Tibial nerve (tissue), 4 donors: ENCODE measurements at regions not wholly inside any gene's neighbourhood (a gene's known extent, or its start where the extent isn't known, plus 50 kb on each side); places are given as distances from the start of the nearest gene placed in this dataset.

ENCODE experiments used
- DNase-seq, 2 donors: peaks; one replicate each; pipeline ENCODE4 v3.0.0-alpha.2; 2019; ENCODE audit warnings: low spot score in 2 of 2
- H3K27ac ChIP-seq, 4 donors: fragments of 200-600 bp; sonication (generic) in 3 of 4; one replicate each; pipeline ENCODE4 v1.5.1; 2017 to 2019; ENCODE audit warnings: mild to moderate bottlenecking in 1 of 4
- H3K27me3 ChIP-seq, 2 donors: fragments of 200-600 bp; sonication (generic) in 1 of 2; one replicate each; pipeline versions ENCODE4 v1.5.1 to v1.6.0; 2017 to 2019
- H3K36me3 ChIP-seq, 3 donors: fragments of 200-600 bp; sonication (generic); one replicate each; pipeline ENCODE4 v1.5.1; 2018 to 2019
- H3K4me1 ChIP-seq, 4 donors: fragments of 200-600 bp; sonication (generic) in 3 of 4; one replicate each; pipeline ENCODE4 v1.5.1; 2017 to 2019
- H3K4me3 ChIP-seq, 4 donors: fragments of 200-600 bp; sonication (generic) in 3 of 4; one replicate each; pipeline ENCODE4 v1.5.1; 2017 to 2019; ENCODE audit warnings: mild to moderate bottlenecking in 1 of 4, moderate library complexity in 1 of 4
- H3K9me3 ChIP-seq, 4 donors: fragments of 200-600 bp; sonication (generic) in 3 of 4; one replicate each; pipeline ENCODE4 v1.5.1; 2017 to 2019
- EP300 ChIP-seq, 2 donors: sonication (generic); formaldehyde crosslinking; IDR thresholded peaks; one replicate each; pipeline ENCODE4 v1.6.1; 2017; ENCODE audit warnings: antibody characterized with exemption in 2 of 2, mild to moderate bottlenecking in 1 of 2
- POLR2A ChIP-seq, 2 donors: fragments of 450-650 bp; IDR thresholded peaks; one replicate each; pipeline ENCODE4 v1.6.1; 2017; ENCODE audit warnings: antibody characterized with exemption in 2 of 2, mild to moderate bottlenecking in 2 of 2, moderate library complexity in 2 of 2
- WGBS, 2 donors: methylation state at CpG; one replicate each; pipeline ENCODE4 v1.1.5; 2018; 5-methylcytosine and 5-hydroxymethylcytosine counted together
- TF ChIP-seq, protein P1 (sequence below), 5 experiments: fragments of 200-600 bp in 3 of 5; fragments of 450-650 bp in 2 of 5; sonication (generic) in 3 of 5; IDR thresholded peaks; one replicate each; pipeline ENCODE4 v1.5.1; 2016 to 2019; ENCODE audit warnings: antibody characterized with exemption in 5 of 5, mild to moderate bottlenecking in 3 of 5, moderate library complexity in 2 of 5

DNA sequence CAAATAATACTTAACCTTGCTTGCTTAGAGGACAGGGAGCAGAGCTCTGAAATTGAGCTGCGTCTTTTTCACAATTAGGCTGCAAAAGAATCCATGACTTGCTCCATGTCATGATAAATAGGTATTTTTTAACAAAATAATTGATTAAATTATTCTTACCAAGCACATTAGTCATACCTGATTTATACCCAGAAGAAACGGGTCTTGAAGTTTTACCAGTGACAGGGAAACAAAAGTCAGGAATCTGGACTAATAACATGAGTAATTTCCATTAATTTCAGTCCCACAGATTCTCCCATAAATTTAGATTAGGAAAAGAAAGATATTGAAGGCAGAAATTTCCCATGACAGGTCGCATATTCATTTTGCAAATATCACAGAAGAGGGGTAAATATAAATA is 85.0 kb upstream of the BMP5 start:
- WGBS, 2 donors: 94 to 97% methylated on average over 3 of the region's 3 CpGs
- Histone ChIP-seq H3K27ac (no peak overlapping the region), H3K9me3 (no peaks in the 10 kb centered on the region), H3K27me3 (no peaks in the 10 kb centered on the region), H3K4me1 (peaks cover 0 to 6% (median 0%) of the 10 kb centered on the region in 4 donors), H3K36me3 (no peaks in the 10 kb centered on the region), H3K4me3 (no peak overlapping the region)
- no peak for TF ChIP-seq POLR2A (IDR thresholded peaks at IDR 0.05)
- DNase-seq: no peak

DNA sequence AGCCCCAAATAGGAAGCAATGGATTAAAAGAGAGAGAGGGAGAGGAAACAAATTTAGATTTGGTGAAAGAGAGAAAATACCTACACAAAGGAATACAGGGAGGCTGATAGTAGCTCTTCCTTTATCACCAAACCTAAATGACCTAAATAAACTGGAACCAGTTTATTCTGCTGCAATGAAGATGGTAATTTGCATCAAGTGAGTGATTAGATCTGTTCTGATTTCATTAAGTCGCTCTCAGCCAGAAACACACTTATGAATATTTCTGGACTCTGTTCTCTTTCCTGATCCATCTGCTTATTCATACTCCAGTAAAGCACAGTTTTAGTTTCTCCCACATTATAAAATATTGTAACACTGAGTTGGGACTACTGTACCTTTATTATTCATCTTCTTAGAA is 83.4 kb upstream of the BMP5 start:
- 82 to 88% methylated on average over 1 of the region's 1 CpG for WGBS, 2 donors
- Histone ChIP-seq H3K4me1 (peaks cover 0 to 6% (median 0%) of the 10 kb centered on the region in 4 donors), H3K27ac (no peak overlapping the region), H3K4me3 (no peak overlapping the region), H3K27me3 (no peaks in the 10 kb centered on the region), H3K9me3 (no peaks in the 10 kb centered on the region), H3K36me3 (no peaks in the 10 kb centered on the region)
- no peak for DNase-seq
- TF ChIP-seq, protein P1, sequence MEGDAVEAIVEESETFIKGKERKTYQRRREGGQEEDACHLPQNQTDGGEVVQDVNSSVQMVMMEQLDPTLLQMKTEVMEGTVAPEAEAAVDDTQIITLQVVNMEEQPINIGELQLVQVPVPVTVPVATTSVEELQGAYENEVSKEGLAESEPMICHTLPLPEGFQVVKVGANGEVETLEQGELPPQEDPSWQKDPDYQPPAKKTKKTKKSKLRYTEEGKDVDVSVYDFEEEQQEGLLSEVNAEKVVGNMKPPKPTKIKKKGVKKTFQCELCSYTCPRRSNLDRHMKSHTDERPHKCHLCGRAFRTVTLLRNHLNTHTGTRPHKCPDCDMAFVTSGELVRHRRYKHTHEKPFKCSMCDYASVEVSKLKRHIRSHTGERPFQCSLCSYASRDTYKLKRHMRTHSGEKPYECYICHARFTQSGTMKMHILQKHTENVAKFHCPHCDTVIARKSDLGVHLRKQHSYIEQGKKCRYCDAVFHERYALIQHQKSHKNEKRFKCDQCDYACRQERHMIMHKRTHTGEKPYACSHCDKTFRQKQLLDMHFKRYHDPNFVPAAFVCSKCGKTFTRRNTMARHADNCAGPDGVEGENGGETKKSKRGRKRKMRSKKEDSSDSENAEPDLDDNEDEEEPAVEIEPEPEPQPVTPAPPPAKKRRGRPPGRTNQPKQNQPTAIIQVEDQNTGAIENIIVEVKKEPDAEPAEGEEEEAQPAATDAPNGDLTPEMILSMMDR (IDR thresholded peaks at IDR 0.05): no peak
- no peak for TF ChIP-seq POLR2A (IDR thresholded peaks at IDR 0.05)
- no peak for TF ChIP-seq EP300 (IDR thresholded peaks at IDR 0.05)

DNA sequence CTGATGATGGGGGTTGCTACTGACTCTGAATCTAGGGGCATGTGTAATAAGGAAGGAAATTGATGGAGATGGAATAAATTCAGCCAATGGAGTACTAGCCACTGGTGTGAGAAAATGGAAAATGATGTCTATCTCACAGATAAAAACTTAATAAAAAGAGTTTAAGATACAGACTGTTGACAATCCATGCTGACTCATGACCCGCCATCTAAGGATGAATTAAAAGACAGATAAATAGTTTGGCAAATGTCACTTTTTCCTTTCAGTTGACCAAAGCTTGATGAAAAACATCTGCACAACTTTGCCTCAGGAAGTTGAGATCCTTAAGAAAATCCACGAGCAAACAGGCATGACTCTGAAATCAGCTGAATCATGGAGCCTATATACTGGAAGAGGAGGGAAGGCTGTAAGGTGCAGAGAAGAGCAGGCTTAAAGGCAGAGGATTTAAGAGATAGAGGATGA is 82.6 kb upstream of the BMP5 start:
- peaks cover 0 to 3% (median 0%) of the 10 kb centered on the region in 4 donors for H3K4me1 ChIP-seq
- WGBS, 2 donors: 53 to 62% methylated on average over 2 of the region's 2 CpGs
- H3K36me3 ChIP-seq: no peaks in the 10 kb centered on the region
- no peak for DNase-seq
- no peaks in the 10 kb centered on the region for H3K9me3 ChIP-seq
- H3K27ac ChIP-seq: no peak overlapping the region
- no peak for TF ChIP-seq POLR2A (IDR thresholded peaks at IDR 0.05)
- TF ChIP-seq EP300 (IDR thresholded peaks at IDR 0.05): no peak
- TF ChIP-seq, protein P1 (IDR thresholded peaks at IDR 0.05): no peak
- H3K27me3 ChIP-seq: no peaks in the 10 kb centered on the region
- H3K4me3 ChIP-seq: no peak overlapping the region

DNA sequence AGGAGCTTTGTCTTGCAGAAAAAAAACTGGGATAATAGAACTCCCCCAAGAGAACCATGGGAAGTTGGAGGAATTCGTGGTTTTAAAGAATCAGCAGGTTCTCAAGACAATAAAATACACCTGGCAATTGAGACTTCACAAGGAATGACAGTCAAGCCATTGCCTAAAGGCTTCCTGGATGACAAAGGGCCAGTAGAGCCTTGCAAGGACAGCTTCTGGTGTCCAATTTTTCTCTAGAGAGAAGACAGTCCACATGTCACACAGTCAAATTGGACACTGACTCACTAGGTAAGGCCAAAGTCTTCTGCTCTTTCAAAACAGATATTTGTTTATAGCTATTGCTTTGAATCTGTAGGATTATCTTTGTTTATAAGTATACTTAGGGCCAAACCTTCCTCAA is 80.3 kb upstream of the BMP5 start:
- Histone ChIP-seq H3K27ac (no peak overlapping the region), H3K4me3 (no peak overlapping the region), H3K27me3 (no peaks in the 10 kb centered on the region), H3K4me1 (peaks cover 0 to 4% (median 0%) of the 10 kb centered on the region in 4 donors), H3K9me3 (peaks cover 0 to under 1% (median 0%) of the 10 kb centered on the region in 4 donors), H3K36me3 (no peaks in the 10 kb centered on the region)
- no peak for TF ChIP-seq EP300 (IDR thresholded peaks at IDR 0.05)
- TF ChIP-seq, protein P1 (IDR thresholded peaks at IDR 0.05): no peak
- no peak for TF ChIP-seq POLR2A (IDR thresholded peaks at IDR 0.05)
- no peak for DNase-seq
- WGBS, 2 donors: 42 to 50% methylated on average over 1 of the region's 1 CpG

DNA sequence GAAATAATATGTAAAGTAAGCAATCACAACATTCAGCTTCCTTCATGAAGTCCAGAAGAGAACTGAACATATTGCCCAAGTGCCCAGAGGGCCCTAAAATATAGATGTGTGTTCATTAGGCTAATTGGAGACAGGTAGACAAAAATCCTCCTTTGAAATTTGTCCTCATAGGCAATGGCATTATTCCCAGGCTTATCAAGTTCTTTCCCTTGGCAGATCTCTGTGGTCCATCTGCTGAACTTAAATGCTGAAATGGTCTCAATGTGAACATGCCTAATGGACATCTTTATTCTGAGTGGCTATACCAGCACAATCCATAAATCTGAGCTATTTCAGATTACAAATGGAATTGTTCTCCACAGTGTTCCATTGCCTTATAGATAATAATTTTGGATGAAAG is 79.0 kb upstream of the BMP5 start:
- Histone ChIP-seq H3K4me1 (peaks cover 0 to 4% (median 0%) of the 10 kb centered on the region in 4 donors), H3K4me3 (no peak overlapping the region), H3K36me3 (no peaks in the 10 kb centered on the region), H3K9me3 (peaks cover 0 to 10% (median 0%) of the 10 kb centered on the region in 4 donors), H3K27me3 (no peaks in the 10 kb centered on the region), H3K27ac (no peak overlapping the region)
- TF ChIP-seq EP300 (IDR thresholded peaks at IDR 0.05): no peak
- TF ChIP-seq, protein P1 (IDR thresholded peaks at IDR 0.05): no peak
- DNase-seq: no peak

DNA sequence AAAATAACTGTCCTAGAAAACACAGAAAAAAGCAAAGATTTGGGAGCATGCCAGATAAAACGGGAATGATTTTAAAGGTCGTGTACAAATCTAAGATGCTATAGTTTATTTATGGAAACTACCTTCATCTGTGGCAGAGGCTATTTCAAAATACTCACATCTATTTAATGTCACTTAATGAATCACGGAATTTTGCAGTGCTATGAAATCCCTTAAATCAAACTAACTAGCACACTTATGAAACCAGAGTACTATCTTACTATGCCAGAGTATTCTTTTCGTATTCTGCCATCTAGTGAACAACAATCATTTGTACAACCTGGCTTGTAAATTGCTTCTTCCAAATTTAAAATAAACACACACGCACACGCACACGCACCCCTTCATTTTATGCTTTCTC is 77.9 kb upstream of the BMP5 start:
- DNase-seq: no peak
- 15 to 22% methylated on average over 7 of the region's 7 CpGs for WGBS, 2 donors
- no peaks in the 10 kb centered on the region for H3K36me3 ChIP-seq
- TF ChIP-seq POLR2A (IDR thresholded peaks at IDR 0.05) (no peak), EP300 (IDR thresholded peaks at IDR 0.05) (no peak)
- TF ChIP-seq, protein P1 (IDR thresholded peaks at IDR 0.05): peak in 4 of 5 experiments; percentile 18 to 62 (median 36)
- peak overlapping the region in 1 of 4 donors; percentile 22 for H3K4me3 ChIP-seq
- H3K9me3 ChIP-seq: peaks cover 0 to 10% (median 0%) of the 10 kb centered on the region in 4 donors
- H3K4me1 ChIP-seq: peaks cover 0 to 4% (median 0%) of the 10 kb centered on the region in 4 donors
- H3K27me3 ChIP-seq: no peaks in the 10 kb centered on the region
- no peak overlapping the region for H3K27ac ChIP-seq
